Neural cell (in vitro differentiated cells): ENCODE measurements at regions not wholly inside any gene's neighbourhood (a gene's known extent, or its start where the extent isn't known, plus 50 kb on each side); places are given as distances from the start of the nearest gene placed in this dataset.
A peak's percentile ranks its signal among the peaks of the same experiment; 100 is the strongest.

Experiments used
- H2AFZ ChIP-seq: fragments of 200-600, 300-800 bp; sonication (generic), shearing (Covaris generic); 2 replicates; pipeline ENCODE4 v1.6.0; 2014; ENCODE audit warnings: low read depth, mild to moderate bottlenecking, antibody characterized with exemption, low read length, moderate library complexity
- H3F3A ChIP-seq: fragments of 200-600 bp; shearing (Covaris generic); 2 replicates; pipeline ENCODE4 v1.6.1; 2016; ENCODE audit warnings: mild to moderate bottlenecking, moderate library complexity, mixed read lengths, antibody characterized with exemption, low read length; ENCODE audit not compliant: insufficient read depth, poor library complexity, severe bottlenecking
- H3K27ac ChIP-seq: fragments of 200-600, 300-800 bp; sonication (generic), shearing (Covaris generic); 2 replicates; pipeline ENCODE4 v1.5.1; 2014; ENCODE audit warnings: mild to moderate bottlenecking, low read length, moderate library complexity
- H3K27me3 ChIP-seq: fragments of 300-800, 200-600 bp; sonication (generic), shearing (Covaris generic); 2 replicates; pipeline ENCODE4 v1.6.0; 2014; ENCODE audit warnings: mild to moderate bottlenecking, low read depth, low read length, moderate library complexity; ENCODE audit not compliant: insufficient read depth
- H3K36me3 ChIP-seq: fragments of 300-800, 200-600 bp; sonication (generic), shearing (Covaris generic); 2 replicates; pipeline ENCODE4 v1.5.1; 2014; ENCODE audit warnings: mild to moderate bottlenecking, antibody characterized with exemption, low read length, moderate library complexity; ENCODE audit not compliant: insufficient read depth
- H3K4me2 ChIP-seq: fragments of 300-800, 200-600 bp; sonication (generic), shearing (Covaris generic); 2 replicates; pipeline ENCODE4 v1.6.0; 2014; ENCODE audit warnings: mild to moderate bottlenecking, low read length
- H3K4me3 ChIP-seq: fragments of 300-800, 200-600 bp; sonication (generic), shearing (Covaris generic); 2 replicates; pipeline ENCODE4 v1.5.1; 2014; ENCODE audit warnings: mild to moderate bottlenecking, low read length, moderate library complexity
- H3K79me2 ChIP-seq: fragments of 200-600 bp; shearing (Covaris generic); replicated peaks from 2 replicates; pipeline ENCODE4 v1.6.0; 2014; ENCODE audit warnings: mild to moderate bottlenecking, low read length, moderate library complexity; ENCODE audit not compliant: insufficient read depth
- H3K9ac ChIP-seq: fragments of 300-800, 200-600 bp; sonication (generic), shearing (Covaris generic); 2 replicates; pipeline ENCODE4 v1.6.1; 2016; ENCODE audit warnings: mild to moderate bottlenecking, low read length, mixed read lengths
- H3K9me2 ChIP-seq: fragments of 200-600 bp; shearing (Covaris generic); 2 replicates; pipeline ENCODE4 v1.6.1; 2016; ENCODE audit warnings: mild to moderate bottlenecking, low read length, mixed read lengths; ENCODE audit not compliant: insufficient read depth
- H3K9me3 ChIP-seq: fragments of 200-600, 300-800 bp; sonication (generic), shearing (Covaris generic); 2 replicates; pipeline ENCODE4 v1.6.1; 2016; ENCODE audit warnings: mild to moderate bottlenecking, mixed run types, low read length, moderate library complexity, mixed read lengths
- H4K20me1 ChIP-seq: fragments of 200-600 bp; shearing (Covaris generic); 2 replicates; pipeline ENCODE4 v1.6.1; 2016; ENCODE audit warnings: mild to moderate bottlenecking, mixed run types; ENCODE audit not compliant: insufficient read depth
- CTCF ChIP-seq: fragments of 450-650 bp; IDR thresholded peaks from 2 replicates; pipeline ENCODE4 v1.5.1; 2014; ENCODE audit warnings: antibody characterized with exemption, mild to moderate bottlenecking, moderate library complexity; ENCODE audit not compliant: poor library complexity, severe bottlenecking
- EP300 ChIP-seq: fragments of 450-650 bp; conservative IDR thresholded peaks from 2 replicates; pipeline ENCODE4 v1.6.1; 2014; ENCODE audit warnings: antibody characterized with exemption, mild to moderate bottlenecking, moderate library complexity; ENCODE audit not compliant: poor library complexity, severe bottlenecking
- EZH2 ChIP-seq: fragments of 200-600, 300-800 bp; shearing (Covaris generic), sonication (generic); IDR thresholded peaks from 2 replicates; pipeline ENCODE4 v1.6.1; 2014; ENCODE audit warnings: antibody characterized with exemption, low read length, borderline replicate concordance, mild to moderate bottlenecking; ENCODE audit not compliant: insufficient read depth, poor library complexity, severe bottlenecking
- MXI1 ChIP-seq: fragments of 450-650 bp; conservative IDR thresholded peaks from 2 replicates; pipeline ENCODE4 v1.6.1; 2014; ENCODE audit warnings: antibody characterized with exemption, mild to moderate bottlenecking; ENCODE audit not compliant: poor library complexity, severe bottlenecking
- POLR2AphosphoS5 ChIP-seq: IDR thresholded peaks from 2 replicates; pipeline ENCODE4 v1.6.1; 2012
- RAD21 ChIP-seq: fragments of 450-650 bp; conservative IDR thresholded peaks from 2 replicates; pipeline ENCODE4 v1.6.1; 2014; ENCODE audit warnings: antibody characterized with exemption, mild to moderate bottlenecking, moderate library complexity
- REST ChIP-seq: IDR thresholded peaks from 2 replicates; pipeline ENCODE4 v1.6.1; 2012; ENCODE audit warnings: borderline replicate concordance
- SMC3 ChIP-seq: fragments of 450-650 bp; conservative IDR thresholded peaks from 2 replicates; pipeline ENCODE4 v1.6.1; 2014; ENCODE audit warnings: antibody characterized with exemption, mild to moderate bottlenecking, moderate library complexity; ENCODE audit not compliant: poor library complexity
- TAF1 ChIP-seq: IDR thresholded peaks from 2 replicates; pipeline ENCODE4 v1.6.1; 2012; ENCODE audit warnings: low read depth

- Histone ChIP-seq H2AFZ (no peak overlapping the region), H3K4me2 (peak overlapping the region; percentile 54), H3K79me2 (peaks cover 22% of the 10 kb centered on the region), H3K4me3 (peak overlapping the region; percentile 73), H3F3A (no peaks in the 10 kb centered on the region), H3K27ac (no peak overlapping the region), H3K27me3 (no peaks in the 10 kb centered on the region), H3K9me2 (no peaks in the 10 kb centered on the region), H3K36me3 (no peaks in the 10 kb centered on the region), H3K9ac (no peak overlapping the region), H4K20me1 (no peaks in the 10 kb centered on the region), H3K9me3 (no peaks in the 10 kb centered on the region)
- TF ChIP-seq CTCF = no peak
- no peak for TF ChIP-seq REST
- TF ChIP-seq MXI1 = no peak
- no peak for TF ChIP-seq SMC3
- no peak for TF ChIP-seq RAD21
- no peak for TF ChIP-seq EP300
- no peak for TF ChIP-seq TAF1
- no peak for TF ChIP-seq POLR2AphosphoS5
- no peak for TF ChIP-seq EZH2
These were observed 67.6 kb downstream of the KPNA2 start for GRCh38 chr17:68103148-68103547.

GRCh38 chr17:68106085-68106484, 70.5 kb downstream of the KPNA2 start:
- H2AFZ ChIP-seq = no peak overlapping the region
- no peaks in the 10 kb centered on the region for H3K27me3 ChIP-seq
- H3K4me2 ChIP-seq = no peak overlapping the region
- peaks cover 26% of the 10 kb centered on the region for H3K79me2 ChIP-seq
- no peak overlapping the region for H3K27ac ChIP-seq
- no peaks in the 10 kb centered on the region for H3K9me2 ChIP-seq
- no peak overlapping the region for H3K4me3 ChIP-seq
- no peak overlapping the region for H3K9ac ChIP-seq
- H4K20me1 ChIP-seq = no peaks in the 10 kb centered on the region
- no peaks in the 10 kb centered on the region for H3K36me3 ChIP-seq
- no peaks in the 10 kb centered on the region for H3F3A ChIP-seq
- H3K9me3 ChIP-seq = no peaks in the 10 kb centered on the region
- TF ChIP-seq TAF1 = no peak
- TF ChIP-seq EZH2 = no peak
- no peak for TF ChIP-seq SMC3
- TF ChIP-seq MXI1 = no peak
- no peak for TF ChIP-seq CTCF
- TF ChIP-seq REST = no peak
- TF ChIP-seq POLR2AphosphoS5 = no peak
- no peak for TF ChIP-seq RAD21
